HepG2 (cell line): ENCODE measurements at regions not wholly inside any gene's neighbourhood (a gene's known extent, or its start where the extent isn't known, plus 50 kb on each side); places are given as distances from the start of the nearest gene placed in this dataset.

Experiments
- ARID4A ChIP-seq: sonication (generic); formaldehyde crosslinking; IDR thresholded peaks from 2 replicates; pipeline ENCODE4 v1.5.0; 2020; ENCODE audit warnings: mild to moderate bottlenecking, missing genetic modification reagents, borderline replicate concordance
- ASH2L ChIP-seq: fragments of 300-600, 200-600 bp; sonication (generic); IDR thresholded peaks from 2 replicates; pipeline ENCODE4 v1.7.0; 2017; ENCODE audit warnings: low read depth, mild to moderate bottlenecking, moderate library complexity, mixed read lengths, low read length; ENCODE audit not compliant: insufficient read length
- CC2D1A ChIP-seq: sonication (generic); formaldehyde crosslinking; IDR thresholded peaks from 2 replicates; pipeline ENCODE4 v1.8.1; 2023; ENCODE audit warnings: mild to moderate bottlenecking, missing genetic modification reagents
- IRF9 ChIP-seq: sonication (generic); formaldehyde crosslinking; IDR thresholded peaks from 2 replicates; pipeline ENCODE4 v1.8.0; 2022; ENCODE audit warnings: missing genetic modification reagents, mild to moderate bottlenecking, borderline replicate concordance
- LCORL ChIP-seq, 2 experiments: fragments of 450-650 bp in 1 of 2; sonication (generic) in 1 of 2; formaldehyde crosslinking in 1 of 2; IDR thresholded peaks; 2 replicates each; pipeline versions ENCODE4 v1.5.0 to v1.6.1; 2017 to 2020; ENCODE audit warnings: antibody characterized with exemption in 1 of 2, missing genetic modification reagents in 1 of 2
- MXD4 ChIP-seq: IDR thresholded peaks from 2 replicates; pipeline ENCODE4 v1.6.1; 2016; ENCODE audit warnings: mild to moderate bottlenecking, missing biosample characterization, missing genetic modification reagents
- NKX3-1 ChIP-seq: sonication (generic); formaldehyde crosslinking; IDR thresholded peaks from 2 replicates; pipeline ENCODE4 v1.5.0; 2020; ENCODE audit warnings: missing genetic modification reagents
- SMAD1 ChIP-seq: sonication (generic); formaldehyde crosslinking; IDR thresholded peaks from 2 replicates; pipeline ENCODE4 v1.4.0; 2020; ENCODE audit warnings: missing genetic modification reagents, low read depth, mild to moderate bottlenecking, borderline replicate concordance
- SMARCE1 ChIP-seq: fragments of 450-650 bp; IDR thresholded peaks from 2 replicates; pipeline ENCODE4 v1.6.1; 2017; ENCODE audit warnings: borderline replicate concordance
- ZNF12 ChIP-seq: sonication (generic); formaldehyde crosslinking; IDR thresholded peaks from 2 replicates; pipeline ENCODE4 v1.5.0; 2020; ENCODE audit warnings: missing genetic modification reagents
- ZNF276 ChIP-seq: sonication (generic); formaldehyde crosslinking; IDR thresholded peaks from 2 replicates; pipeline ENCODE4 v1.4.0; 2020; ENCODE audit warnings: mild to moderate bottlenecking, low read depth, missing genetic modification reagents
- ZNF556 ChIP-seq: sonication (generic); formaldehyde crosslinking; IDR thresholded peaks from 2 replicates; pipeline ENCODE4 v1.4.0; 2020; ENCODE audit warnings: mild to moderate bottlenecking, missing genetic modification reagents, borderline replicate concordance
- ZNF652 ChIP-seq: IDR thresholded peaks from 2 replicates; pipeline ENCODE4 v1.6.1; 2016; ENCODE audit warnings: low read depth, borderline replicate concordance
- ZNF672 ChIP-seq: sonication (generic); formaldehyde crosslinking; IDR thresholded peaks from 2 replicates; pipeline ENCODE4 v1.8.1; 2022; ENCODE audit warnings: missing genetic modification reagents
- ZNF678 ChIP-seq: sonication (generic); formaldehyde crosslinking; IDR thresholded peaks from 2 replicates; pipeline ENCODE4 v1.4.0; 2020; ENCODE audit warnings: mild to moderate bottlenecking, missing genetic modification reagents
- ZNF720 ChIP-seq: sonication (generic); formaldehyde crosslinking; IDR thresholded peaks from 2 replicates; pipeline ENCODE4 v1.4.0; 2020; ENCODE audit warnings: missing genetic modification reagents
- ZNF75D ChIP-seq: sonication (generic); formaldehyde crosslinking; IDR thresholded peaks from 2 replicates; pipeline ENCODE4 v1.8.1; 2023; ENCODE audit warnings: missing genetic modification reagents, mild to moderate bottlenecking, borderline replicate concordance
- ZNF788 ChIP-seq: sonication (generic); formaldehyde crosslinking; IDR thresholded peaks from 2 replicates; pipeline ENCODE4 v1.5.0; 2020; ENCODE audit warnings: mild to moderate bottlenecking, missing genetic modification reagents, borderline replicate concordance
- ZNF879 ChIP-seq: sonication (generic); formaldehyde crosslinking; IDR thresholded peaks from 2 replicates; pipeline ENCODE4 v1.8.1; 2023; ENCODE audit warnings: missing genetic modification reagents
- ZNF883 ChIP-seq: sonication (generic); formaldehyde crosslinking; IDR thresholded peaks from 2 replicates; pipeline ENCODE4 v1.5.1; 2020; ENCODE audit warnings: mild to moderate bottlenecking, missing genetic modification reagents; ENCODE audit errors: not compliant biosample characterization
- ZUFSP ChIP-seq: sonication (generic); formaldehyde crosslinking; IDR thresholded peaks from 2 replicates; pipeline ENCODE4 v1.9.0; 2021; ENCODE audit warnings: missing genetic modification reagents, mild to moderate bottlenecking, borderline replicate concordance

DNA sequence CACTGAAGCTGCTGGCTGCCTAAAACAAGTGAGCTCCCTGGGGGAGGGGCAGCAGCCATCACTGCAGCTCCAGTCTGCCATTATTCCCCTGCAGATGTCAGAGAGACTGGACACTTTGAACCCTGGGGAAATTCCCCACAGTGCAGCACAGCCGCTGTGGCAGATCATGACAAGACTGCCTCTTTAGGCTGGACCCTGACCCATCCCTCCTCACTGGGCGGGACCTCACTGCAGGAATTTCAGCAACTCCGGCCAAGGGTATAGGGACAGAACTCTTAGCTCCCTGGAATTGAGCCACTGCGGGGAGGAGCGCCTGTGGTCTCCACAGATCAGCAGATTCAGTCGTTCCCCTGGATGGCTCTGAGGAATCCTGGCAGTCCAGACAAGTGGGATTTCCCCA is 964.6 kb downstream of the BRINP3 start (continued):
- TF ChIP-seq ZNF276 (CRISPR knock-in tag) (no peak), SMARCE1 (no peak), NKX3-1 (CRISPR knock-in tag) (no peak), ZUFSP (CRISPR knock-in tag) (no peak), IRF9 (CRISPR knock-in tag) (no peak), ZNF672 (CRISPR knock-in tag) (no peak), SMAD1 (CRISPR knock-in tag) (no peak), ASH2L (no peak), CC2D1A (CRISPR knock-in tag) (no peak), LCORL (IDR thresholded peaks at IDR 0.05) (no peak), LCORL (CRISPR knock-in tag; IDR thresholded peaks at IDR 0.05) (peak; percentile 51; the same call in 1 of the 2 replicates), ZNF720 (CRISPR knock-in tag) (no peak), ARID4A (no peak), MXD4 (CRISPR knock-in tag) (no peak), ZNF12 (CRISPR knock-in tag) (no peak), ZNF556 (CRISPR knock-in tag) (no peak), ZNF75D (CRISPR knock-in tag) (no peak), ZNF652 (CRISPR knock-in tag) (no peak), ZNF788 (CRISPR knock-in tag) (no peak), ZNF678 (CRISPR knock-in tag) (no peak), ZNF879 (CRISPR knock-in tag) (no peak), ZNF883 (CRISPR knock-in tag) (no peak)
